ENCODE measurements at regions not wholly inside any gene's neighbourhood (a gene's known extent, or its start where the extent isn't known, plus 50 kb on each side); places are given as distances from the start of the nearest gene placed in this dataset.

- TF ChIP-seq, protein P1, sequence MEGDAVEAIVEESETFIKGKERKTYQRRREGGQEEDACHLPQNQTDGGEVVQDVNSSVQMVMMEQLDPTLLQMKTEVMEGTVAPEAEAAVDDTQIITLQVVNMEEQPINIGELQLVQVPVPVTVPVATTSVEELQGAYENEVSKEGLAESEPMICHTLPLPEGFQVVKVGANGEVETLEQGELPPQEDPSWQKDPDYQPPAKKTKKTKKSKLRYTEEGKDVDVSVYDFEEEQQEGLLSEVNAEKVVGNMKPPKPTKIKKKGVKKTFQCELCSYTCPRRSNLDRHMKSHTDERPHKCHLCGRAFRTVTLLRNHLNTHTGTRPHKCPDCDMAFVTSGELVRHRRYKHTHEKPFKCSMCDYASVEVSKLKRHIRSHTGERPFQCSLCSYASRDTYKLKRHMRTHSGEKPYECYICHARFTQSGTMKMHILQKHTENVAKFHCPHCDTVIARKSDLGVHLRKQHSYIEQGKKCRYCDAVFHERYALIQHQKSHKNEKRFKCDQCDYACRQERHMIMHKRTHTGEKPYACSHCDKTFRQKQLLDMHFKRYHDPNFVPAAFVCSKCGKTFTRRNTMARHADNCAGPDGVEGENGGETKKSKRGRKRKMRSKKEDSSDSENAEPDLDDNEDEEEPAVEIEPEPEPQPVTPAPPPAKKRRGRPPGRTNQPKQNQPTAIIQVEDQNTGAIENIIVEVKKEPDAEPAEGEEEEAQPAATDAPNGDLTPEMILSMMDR (IDR thresholded peaks at IDR 0.05; ENCODE audit: poor library complexity): no peak
- TF ChIP-seq EZH2 (IDR thresholded peaks at IDR 0.05; ENCODE audit: borderline replicate concordance): no peak
- TF ChIP-seq EZH2phosphoT487 (IDR thresholded peaks at IDR 0.05; ENCODE audit: low read depth, severe bottlenecking, unreplicated experiment): no peak
Observed at GRCh38 chr17:70552982-70553334, 383.6 kb downstream of the KCNJ2 start.

Measured in hepatocyte (in vitro differentiated cells).